ENCODE measurements at regions not wholly inside any gene's neighbourhood (a gene's known extent, or its start where the extent isn't known, plus 50 kb on each side); places are given as distances from the start of the nearest gene placed in this dataset.

- DNase-seq (ENCODE audit: low read depth, low spot score): no peak
These were observed 98.6 kb downstream of the FHDC1 start for GRCh38 chr4:153034681-153035080.

GRCh38 chr4:153036931-153037482, 100.9 kb downstream of the FHDC1 start:
- DNase-seq (ENCODE audit: low read depth, low spot score): no peak

- DNase-seq (ENCODE audit: low read depth, low spot score): no peak
These were observed 102.6 kb downstream of the FHDC1 start for GRCh38 chr4:153038623-153039311.

- DNase-seq (ENCODE audit: low read depth, low spot score): no peak
These were observed 103.5 kb downstream of the FHDC1 start for GRCh38 chr4:153039542-153040185.

GRCh38 chr4:153040677-153041076, 104.6 kb downstream of the FHDC1 start:
- DNase-seq (ENCODE audit: low read depth, low spot score): no peak

GRCh38 chr4:153044036-153044435, 107.9 kb downstream of the FHDC1 start:
- DNase-seq (ENCODE audit: low read depth, low spot score): no peak

- no peak for DNase-seq (ENCODE audit: low read depth, low spot score)
These were observed 109.2 kb downstream of the FHDC1 start for GRCh38 chr4:153045111-153045982.

- DNase-seq (ENCODE audit: low read depth, low spot score): no peak
These were observed 122.5 kb downstream of the FHDC1 start for GRCh38 chr4:153058671-153059060.

GRCh38 chr4:153060196-153060595, 124.1 kb downstream of the FHDC1 start:
- no peak for DNase-seq (ENCODE audit: low read depth, low spot score)

GRCh38 chr4:153061971-153062370, 125.8 kb downstream of the FHDC1 start:
- no peak for DNase-seq (ENCODE audit: low read depth, low spot score)

- DNase-seq (ENCODE audit: low read depth, low spot score): no peak
These were observed 126.6 kb downstream of the FHDC1 start for GRCh38 chr4:153062652-153063168.

GRCh38 chr4:153063490-153063889, 127.4 kb downstream of the FHDC1 start:
- DNase-seq (ENCODE audit: low read depth, low spot score): no peak

GRCh38 chr4:153064571-153064970, 128.4 kb downstream of the FHDC1 start:
- DNase-seq (ENCODE audit: low read depth, low spot score): no peak

- no peak for DNase-seq (ENCODE audit: low read depth, low spot score)
These were observed 129.2 kb downstream of the FHDC1 start for GRCh38 chr4:153065276-153065675.

GRCh38 chr4:153067376-153067775, 131.3 kb downstream of the FHDC1 start:
- no peak for DNase-seq (ENCODE audit: low read depth, low spot score)

GRCh38 chr4:153068751-153069150, 132.6 kb downstream of the FHDC1 start:
- no peak for DNase-seq (ENCODE audit: low read depth, low spot score)

- no peak for DNase-seq (ENCODE audit: low read depth, low spot score)
These were observed 132.2 kb upstream of the TRIM2 start for GRCh38 chr4:153071958-153072598.

- DNase-seq (ENCODE audit: low read depth, low spot score): no peak
These were observed 131.6 kb upstream of the TRIM2 start for GRCh38 chr4:153072661-153073060.

- DNase-seq (ENCODE audit: low read depth, low spot score): no peak
These were observed 129.8 kb upstream of the TRIM2 start for GRCh38 chr4:153074486-153074885.

- DNase-seq (ENCODE audit: low read depth, low spot score): no peak
These were observed 129.2 kb upstream of the TRIM2 start for GRCh38 chr4:153074936-153075630.
